ENCODE measurements at regions not wholly inside any gene's neighbourhood (a gene's known extent, or its start where the extent isn't known, plus 50 kb on each side); places are given as distances from the start of the nearest gene placed in this dataset.

DNA sequence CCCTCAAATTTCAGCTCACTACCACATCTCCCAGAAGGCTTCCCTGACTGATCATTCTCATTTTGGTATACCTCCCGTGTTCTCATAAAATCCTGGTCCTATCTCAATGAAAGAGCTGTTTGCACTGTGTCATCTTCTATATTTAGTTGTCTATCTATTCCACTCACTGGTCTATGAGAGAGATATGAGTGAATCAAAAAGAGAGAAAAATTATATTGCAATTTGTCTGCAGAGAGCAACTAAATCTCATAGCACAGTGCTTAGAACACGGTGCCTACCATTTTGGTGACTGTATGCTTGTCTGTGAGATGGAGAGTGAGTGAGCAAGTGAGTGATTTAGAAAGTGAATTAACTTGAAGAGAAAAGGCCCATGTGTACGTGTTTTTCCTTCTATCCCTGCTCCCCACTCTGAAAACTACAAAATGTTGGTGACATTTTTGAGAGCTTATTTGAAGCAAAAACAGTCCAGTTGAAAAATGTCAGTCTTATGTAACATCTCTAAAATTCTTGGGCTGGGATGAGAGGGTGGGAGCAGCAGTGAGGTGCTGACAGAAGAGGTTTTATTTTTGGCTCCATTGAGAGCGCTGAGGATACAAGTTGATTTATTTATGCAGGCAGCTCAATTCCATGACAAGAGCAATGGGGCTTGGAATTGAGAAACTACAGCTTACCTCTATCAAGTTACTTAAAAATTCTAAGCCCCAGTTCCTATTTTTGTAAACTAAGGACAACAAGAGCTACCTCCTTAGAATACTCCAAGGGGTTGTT lies 373.5 kb upstream of the CHST9 start:
- TF ChIP-seq, protein P1, sequence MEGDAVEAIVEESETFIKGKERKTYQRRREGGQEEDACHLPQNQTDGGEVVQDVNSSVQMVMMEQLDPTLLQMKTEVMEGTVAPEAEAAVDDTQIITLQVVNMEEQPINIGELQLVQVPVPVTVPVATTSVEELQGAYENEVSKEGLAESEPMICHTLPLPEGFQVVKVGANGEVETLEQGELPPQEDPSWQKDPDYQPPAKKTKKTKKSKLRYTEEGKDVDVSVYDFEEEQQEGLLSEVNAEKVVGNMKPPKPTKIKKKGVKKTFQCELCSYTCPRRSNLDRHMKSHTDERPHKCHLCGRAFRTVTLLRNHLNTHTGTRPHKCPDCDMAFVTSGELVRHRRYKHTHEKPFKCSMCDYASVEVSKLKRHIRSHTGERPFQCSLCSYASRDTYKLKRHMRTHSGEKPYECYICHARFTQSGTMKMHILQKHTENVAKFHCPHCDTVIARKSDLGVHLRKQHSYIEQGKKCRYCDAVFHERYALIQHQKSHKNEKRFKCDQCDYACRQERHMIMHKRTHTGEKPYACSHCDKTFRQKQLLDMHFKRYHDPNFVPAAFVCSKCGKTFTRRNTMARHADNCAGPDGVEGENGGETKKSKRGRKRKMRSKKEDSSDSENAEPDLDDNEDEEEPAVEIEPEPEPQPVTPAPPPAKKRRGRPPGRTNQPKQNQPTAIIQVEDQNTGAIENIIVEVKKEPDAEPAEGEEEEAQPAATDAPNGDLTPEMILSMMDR (IDR thresholded peaks at IDR 0.05): no peak
- no peak for TF ChIP-seq EP300 (IDR thresholded peaks at IDR 0.05)

Data from esophagus muscularis mucosa (tissue), 3 donors.